ENCODE measurements at regions not wholly inside any gene's neighbourhood (a gene's known extent, or its start where the extent isn't known, plus 50 kb on each side); places are given as distances from the start of the nearest gene placed in this dataset.

DNA sequence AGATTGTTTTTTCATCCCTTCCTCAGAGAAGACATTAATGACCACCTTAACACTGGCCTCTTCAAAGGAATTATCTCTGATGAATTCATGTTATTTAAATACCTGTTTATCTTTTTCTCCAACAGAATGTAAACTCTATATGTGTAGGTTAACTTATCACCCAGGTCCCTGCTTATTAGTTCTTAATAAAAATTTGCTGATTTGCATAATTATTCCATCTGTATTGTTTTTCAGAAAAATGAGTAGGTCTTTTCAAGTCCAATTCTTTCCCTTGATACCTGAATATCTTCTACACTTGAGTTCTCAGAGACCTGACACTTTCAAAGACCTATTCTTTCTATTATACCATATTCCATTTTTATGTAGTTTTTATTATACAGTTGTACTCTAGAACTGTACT lies 886.7 kb upstream of the TMPRSS15 start:
- H3K4me1 ChIP-seq (ENCODE audit: control insufficient read depth in 1 of 2, insufficient read depth in 2 of 2, low read length in 2 of 2), result no peaks in the 10 kb centered on the region
- no peak overlapping the region for H3K9ac ChIP-seq (ENCODE audit: low read length)
- no peak overlapping the region for H4K91ac ChIP-seq (ENCODE audit: low read depth, low read length)
- no peak overlapping the region for H3K14ac ChIP-seq (ENCODE audit: low read length)
- no peak overlapping the region for H3K27ac ChIP-seq (ENCODE audit: low read depth, low read length)
- H3K27me3 ChIP-seq (ENCODE audit: insufficient read depth, low read length), result no peaks in the 10 kb centered on the region
- no peak overlapping the region for H3K4me2 ChIP-seq (ENCODE audit: low read length)
- no peaks in the 10 kb centered on the region for H3K9me3 ChIP-seq (ENCODE audit: insufficient read depth, low read depth, low read length)
- no peak overlapping the region for H2BK120ac ChIP-seq (ENCODE audit: insufficient read depth, low read length, poor library complexity)
- no peaks in the 10 kb centered on the region for H3K79me1 ChIP-seq (ENCODE audit: low read length)
- no peak overlapping the region for H2AFZ ChIP-seq (ENCODE audit: insufficient read depth, low read length, poor library complexity)
- no peak overlapping the region for H4K8ac ChIP-seq (ENCODE audit: low read depth, low read length)
- H3K4ac ChIP-seq (ENCODE audit: low read depth, low read length), result no peak overlapping the region
- H3K4me3 ChIP-seq (ENCODE audit: low read depth, low read length), result no peak overlapping the region
- H2BK12ac ChIP-seq (ENCODE audit: low read length), result no peak overlapping the region
- H3K36me3 ChIP-seq (ENCODE audit: control insufficient read depth in 1 of 2, insufficient read depth in 2 of 2, low read length in 2 of 2), result no peaks in the 10 kb centered on the region
- no peak overlapping the region for H2BK5ac ChIP-seq (ENCODE audit: low read depth, low read length, poor library complexity)
- H3K23ac ChIP-seq (ENCODE audit: low read length), result no peak overlapping the region
- DNase-seq, result no peak
- H3K18ac ChIP-seq (ENCODE audit: low read length), result no peak overlapping the region
- H4K12ac ChIP-seq (ENCODE audit: low read depth, low read length), result no peak overlapping the region
- H2AK5ac ChIP-seq (ENCODE audit: low read length), result no peak overlapping the region
- no peaks in the 10 kb centered on the region for H3K79me2 ChIP-seq (ENCODE audit: control insufficient read depth, insufficient read depth, low read length, poor library complexity)

DNA sequence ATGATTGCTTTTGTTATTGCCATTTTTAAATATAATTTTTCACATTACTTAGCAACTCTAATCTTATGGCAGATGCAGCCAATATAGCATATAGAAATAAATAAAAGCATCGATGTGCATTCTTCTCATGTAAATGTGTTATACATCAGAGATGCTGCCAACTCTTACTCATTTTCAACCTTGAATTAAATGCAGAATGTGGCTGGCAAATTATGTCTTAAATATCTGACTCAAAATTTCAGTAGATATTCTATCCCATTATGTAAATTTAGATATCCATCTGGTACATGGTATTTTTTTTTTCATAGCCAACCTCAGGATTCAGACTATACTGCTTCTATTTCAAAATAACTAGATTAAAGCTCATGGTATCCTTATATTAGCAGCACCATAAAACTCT lies 916.7 kb upstream of the TMPRSS15 start:
- no peak overlapping the region for H2AFZ ChIP-seq (ENCODE audit: insufficient read depth, low read length, poor library complexity)
- DNase-seq, result no peak
- H3K27ac ChIP-seq (ENCODE audit: low read depth, low read length), result no peak overlapping the region
- no peaks in the 10 kb centered on the region for H3K79me1 ChIP-seq (ENCODE audit: low read length)
- no peak overlapping the region for H4K12ac ChIP-seq (ENCODE audit: low read depth, low read length)
- H3K4me3 ChIP-seq (ENCODE audit: low read depth, low read length), result no peak overlapping the region
- no peak overlapping the region for H2BK5ac ChIP-seq (ENCODE audit: low read depth, low read length, poor library complexity)
- no CpG with 5 or more reads among the region's 1 CpG for WGBS (ENCODE audit: extremely low coverage, insufficient coverage, insufficient read length)
- no peak overlapping the region for H3K18ac ChIP-seq (ENCODE audit: low read length)
- H3K14ac ChIP-seq (ENCODE audit: low read length), result no peak overlapping the region
- no peak overlapping the region for H4K8ac ChIP-seq (ENCODE audit: low read depth, low read length)
- H3K9me3 ChIP-seq (ENCODE audit: insufficient read depth, low read depth, low read length), result peaks cover 4% of the 10 kb centered on the region
- H2AK5ac ChIP-seq (ENCODE audit: low read length), result no peak overlapping the region
- no peak overlapping the region for H2BK120ac ChIP-seq (ENCODE audit: insufficient read depth, low read length, poor library complexity)
- no peaks in the 10 kb centered on the region for H3K4me1 ChIP-seq (ENCODE audit: control insufficient read depth in 1 of 2, insufficient read depth in 2 of 2, low read length in 2 of 2)
- no peak overlapping the region for H2BK12ac ChIP-seq (ENCODE audit: low read length)
- no peak overlapping the region for H4K91ac ChIP-seq (ENCODE audit: low read depth, low read length)
- no peak overlapping the region for H3K4me2 ChIP-seq (ENCODE audit: low read length)
- no peak overlapping the region for H3K9ac ChIP-seq (ENCODE audit: low read length)
- no peaks in the 10 kb centered on the region for H3K36me3 ChIP-seq (ENCODE audit: control insufficient read depth in 1 of 2, insufficient read depth in 2 of 2, low read length in 2 of 2)
- no peaks in the 10 kb centered on the region for H3K27me3 ChIP-seq (ENCODE audit: insufficient read depth, low read length)
- no peaks in the 10 kb centered on the region for H3K79me2 ChIP-seq (ENCODE audit: control insufficient read depth, insufficient read depth, low read length, poor library complexity)
- H3K23ac ChIP-seq (ENCODE audit: low read length), result no peak overlapping the region
- H3K4ac ChIP-seq (ENCODE audit: low read depth, low read length), result no peak overlapping the region

- Histone ChIP-seq H3K9ac (ENCODE audit: low read length) (no peak overlapping the region), H3K79me2 (ENCODE audit: control insufficient read depth, insufficient read depth, low read length, poor library complexity) (no peaks in the 10 kb centered on the region), H3K23ac (ENCODE audit: low read length) (no peak overlapping the region), H3K4ac (ENCODE audit: low read depth, low read length) (no peak overlapping the region), H2AK5ac (ENCODE audit: low read length) (no peak overlapping the region), H4K8ac (ENCODE audit: low read depth, low read length) (no peak overlapping the region), H3K14ac (ENCODE audit: low read length) (no peak overlapping the region), H3K79me1 (ENCODE audit: low read length) (no peaks in the 10 kb centered on the region), H3K18ac (ENCODE audit: low read length) (no peak overlapping the region), H3K27me3 (ENCODE audit: insufficient read depth, low read length) (no peaks in the 10 kb centered on the region), H3K4me2 (ENCODE audit: low read length) (no peak overlapping the region), H2BK12ac (ENCODE audit: low read length) (no peak overlapping the region), H3K27ac (ENCODE audit: low read depth, low read length) (no peak overlapping the region), H3K4me1 (ENCODE audit: control insufficient read depth in 1 of 2, insufficient read depth in 2 of 2, low read length in 2 of 2) (no peaks in the 10 kb centered on the region), H2BK120ac (ENCODE audit: insufficient read depth, low read length, poor library complexity) (no peak overlapping the region), H4K91ac (ENCODE audit: low read depth, low read length) (no peak overlapping the region), H3K36me3 (ENCODE audit: control insufficient read depth in 1 of 2, insufficient read depth in 2 of 2, low read length in 2 of 2) (no peaks in the 10 kb centered on the region), H2BK5ac (ENCODE audit: low read depth, low read length, poor library complexity) (no peak overlapping the region), H4K12ac (ENCODE audit: low read depth, low read length) (no peak overlapping the region), H3K9me3 (ENCODE audit: insufficient read depth, low read depth, low read length) (peaks cover 4% of the 10 kb centered on the region), H2AFZ (ENCODE audit: insufficient read depth, low read length, poor library complexity) (no peak overlapping the region), H3K4me3 (ENCODE audit: low read depth, low read length) (no peak overlapping the region)
- WGBS (ENCODE audit: extremely low coverage, insufficient coverage, insufficient read length), result no CpG with 5 or more reads among the region's 3 CpGs
- no peak for DNase-seq
Observed at GRCh38 chr21:19321688-19322087, 918.1 kb upstream of the TMPRSS15 start.

DNA sequence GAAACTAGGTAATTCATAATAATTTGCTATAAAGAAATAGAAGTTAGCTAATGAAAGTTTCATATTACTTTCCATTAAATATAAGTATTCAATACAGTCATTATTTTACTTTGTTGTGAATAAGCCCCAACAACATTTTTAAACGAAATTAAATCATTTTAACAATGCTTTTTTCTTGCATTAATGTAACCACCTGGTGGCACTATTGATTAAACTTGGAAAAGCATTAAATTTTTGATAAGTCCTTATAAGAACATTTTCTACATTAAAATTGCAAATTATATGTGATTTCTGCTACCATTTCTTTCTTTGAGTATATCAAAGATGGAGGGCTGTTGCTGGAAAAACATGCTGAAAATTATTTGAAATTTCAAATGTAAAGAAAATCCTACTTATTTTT lies 918.8 kb upstream of the TMPRSS15 start:
- no peak overlapping the region for H4K12ac ChIP-seq (ENCODE audit: low read depth, low read length)
- no peak overlapping the region for H3K27ac ChIP-seq (ENCODE audit: low read depth, low read length)
- no peak overlapping the region for H2AK5ac ChIP-seq (ENCODE audit: low read length)
- no peak overlapping the region for H3K4me2 ChIP-seq (ENCODE audit: low read length)
- H4K8ac ChIP-seq (ENCODE audit: low read depth, low read length), result no peak overlapping the region
- DNase-seq, result no peak
- no peaks in the 10 kb centered on the region for H3K36me3 ChIP-seq (ENCODE audit: control insufficient read depth in 1 of 2, insufficient read depth in 2 of 2, low read length in 2 of 2)
- H3K27me3 ChIP-seq (ENCODE audit: insufficient read depth, low read length), result no peaks in the 10 kb centered on the region
- no CpG with 5 or more reads among the region's 1 CpG for WGBS (ENCODE audit: extremely low coverage, insufficient coverage, insufficient read length)
- H2BK5ac ChIP-seq (ENCODE audit: low read depth, low read length, poor library complexity), result no peak overlapping the region
- no peak overlapping the region for H4K91ac ChIP-seq (ENCODE audit: low read depth, low read length)
- no peak overlapping the region for H3K14ac ChIP-seq (ENCODE audit: low read length)
- H2AFZ ChIP-seq (ENCODE audit: insufficient read depth, low read length, poor library complexity), result no peak overlapping the region
- H3K4me1 ChIP-seq (ENCODE audit: control insufficient read depth in 1 of 2, insufficient read depth in 2 of 2, low read length in 2 of 2), result no peaks in the 10 kb centered on the region
- H2BK12ac ChIP-seq (ENCODE audit: low read length), result no peak overlapping the region
- no peak overlapping the region for H3K4ac ChIP-seq (ENCODE audit: low read depth, low read length)
- no peaks in the 10 kb centered on the region for H3K79me2 ChIP-seq (ENCODE audit: control insufficient read depth, insufficient read depth, low read length, poor library complexity)
- H3K23ac ChIP-seq (ENCODE audit: low read length), result no peak overlapping the region
- H3K4me3 ChIP-seq (ENCODE audit: low read depth, low read length), result no peak overlapping the region
- H2BK120ac ChIP-seq (ENCODE audit: insufficient read depth, low read length, poor library complexity), result no peak overlapping the region
- H3K18ac ChIP-seq (ENCODE audit: low read length), result no peak overlapping the region
- H3K9ac ChIP-seq (ENCODE audit: low read length), result no peak overlapping the region
- H3K79me1 ChIP-seq (ENCODE audit: low read length), result no peaks in the 10 kb centered on the region
- peaks cover under 1% of the 10 kb centered on the region for H3K9me3 ChIP-seq (ENCODE audit: insufficient read depth, low read depth, low read length)
